ENCODE measurements at regions not wholly inside any gene's neighbourhood (a gene's known extent, or its start where the extent isn't known, plus 50 kb on each side); places are given as distances from the start of the nearest gene placed in this dataset.

- TF ChIP-seq, protein P1, sequence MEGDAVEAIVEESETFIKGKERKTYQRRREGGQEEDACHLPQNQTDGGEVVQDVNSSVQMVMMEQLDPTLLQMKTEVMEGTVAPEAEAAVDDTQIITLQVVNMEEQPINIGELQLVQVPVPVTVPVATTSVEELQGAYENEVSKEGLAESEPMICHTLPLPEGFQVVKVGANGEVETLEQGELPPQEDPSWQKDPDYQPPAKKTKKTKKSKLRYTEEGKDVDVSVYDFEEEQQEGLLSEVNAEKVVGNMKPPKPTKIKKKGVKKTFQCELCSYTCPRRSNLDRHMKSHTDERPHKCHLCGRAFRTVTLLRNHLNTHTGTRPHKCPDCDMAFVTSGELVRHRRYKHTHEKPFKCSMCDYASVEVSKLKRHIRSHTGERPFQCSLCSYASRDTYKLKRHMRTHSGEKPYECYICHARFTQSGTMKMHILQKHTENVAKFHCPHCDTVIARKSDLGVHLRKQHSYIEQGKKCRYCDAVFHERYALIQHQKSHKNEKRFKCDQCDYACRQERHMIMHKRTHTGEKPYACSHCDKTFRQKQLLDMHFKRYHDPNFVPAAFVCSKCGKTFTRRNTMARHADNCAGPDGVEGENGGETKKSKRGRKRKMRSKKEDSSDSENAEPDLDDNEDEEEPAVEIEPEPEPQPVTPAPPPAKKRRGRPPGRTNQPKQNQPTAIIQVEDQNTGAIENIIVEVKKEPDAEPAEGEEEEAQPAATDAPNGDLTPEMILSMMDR (conservative IDR thresholded peaks at IDR 0.05 in 1 of 2, IDR thresholded peaks at IDR 0.05 in 1 of 2; ENCODE audit: low read depth in 1 of 2, low read length in 2 of 2), result no peak
- TF ChIP-seq EZH2 (IDR thresholded peaks at IDR 0.05; ENCODE audit: low read length, missing control alignments), result no peak
Observed at GRCh38 chr1:57881639-57882038, 457.8 kb upstream of the DAB1 start.
